Stimulated activated CD4-positive, alpha-beta T cell treated with anti-CD3 and anti-CD28 coated beads, TNF-alpha, amount 100 ng/mL, for 1 hour (primary cell): ENCODE measurements at regions not wholly inside any gene's neighbourhood (a gene's known extent, or its start where the extent isn't known, plus 50 kb on each side); places are given as distances from the start of the nearest gene placed in this dataset.
"Not testable (repeated sequence)": the region's sequence is repeated elsewhere in the genome, so short reads cannot be mapped to it uniquely, and the experiment has no call there.

Source experiments
- DNase-seq, 3 donors: peaks; one replicate each; pipeline ENCODE4 v3.0.0-alpha.2; 2020; ENCODE audit warnings: low read depth in 3 of 3, low spot score in 1 of 3

- no peak for DNase-seq
Observed at GRCh38 chr11:10973416-10973815, 115.6 kb upstream of the ZBED5 start.

DNA sequence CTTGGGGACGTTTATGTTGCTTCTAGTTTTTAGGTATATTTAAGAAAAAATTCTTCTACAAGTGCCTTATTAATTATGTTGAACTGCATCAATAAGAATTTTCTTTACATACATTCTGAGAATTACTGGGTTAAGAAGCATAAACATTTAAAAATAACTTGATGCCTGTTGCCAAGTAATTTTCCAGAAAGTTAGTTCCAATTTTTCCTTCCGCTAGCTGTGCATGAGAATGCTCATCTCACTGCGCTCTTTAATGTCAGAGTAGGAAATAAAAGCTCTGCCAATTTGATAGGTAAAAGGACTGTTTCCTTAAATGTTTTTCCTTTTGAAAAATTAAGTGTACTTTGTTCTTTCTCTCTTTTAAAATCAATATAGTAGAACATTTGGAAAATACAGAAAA, 113.1 kb upstream of the ZBED5 start:
- DNase-seq, result no peak

DNA sequence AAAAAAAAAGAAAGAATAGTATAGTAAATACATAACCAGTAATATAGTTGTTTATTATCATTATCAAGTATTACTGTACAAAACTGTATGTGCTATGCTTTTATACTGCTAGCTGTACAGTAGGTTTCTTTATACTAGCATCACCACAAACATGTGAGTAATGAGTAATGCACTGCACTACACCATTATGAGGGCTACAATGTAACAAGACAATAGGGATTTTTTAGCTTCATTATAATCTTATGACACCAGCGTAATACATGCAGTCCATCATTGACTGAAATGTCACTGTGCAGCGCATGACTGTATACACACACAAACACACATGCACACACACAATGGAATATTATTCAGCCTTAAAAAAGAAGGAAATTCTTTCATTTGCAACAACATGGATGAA, 111.5 kb upstream of the ZBED5 start:
- DNase-seq, result no peak

DNA sequence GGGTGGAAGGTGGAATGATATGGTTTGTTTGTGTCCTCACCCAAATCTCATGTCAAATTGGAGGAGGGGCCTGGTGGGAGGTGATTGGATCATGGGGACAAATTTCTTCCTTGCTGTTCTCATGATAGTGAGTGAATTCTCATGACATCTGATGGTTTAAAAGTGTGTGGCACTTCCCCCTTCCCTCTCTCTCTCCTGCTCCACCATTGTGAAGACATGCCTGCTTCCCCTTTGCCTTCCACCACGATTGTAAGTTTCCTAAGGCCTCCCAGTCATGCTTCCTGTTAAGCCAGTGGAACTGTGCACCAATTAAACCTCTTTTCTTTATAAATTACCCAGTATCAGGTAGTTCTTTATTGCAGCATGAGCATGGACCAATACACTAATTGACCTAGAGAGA, 99.0 kb upstream of the ZBED5 start:
- DNase-seq, result not testable (repeated sequence)

DNA sequence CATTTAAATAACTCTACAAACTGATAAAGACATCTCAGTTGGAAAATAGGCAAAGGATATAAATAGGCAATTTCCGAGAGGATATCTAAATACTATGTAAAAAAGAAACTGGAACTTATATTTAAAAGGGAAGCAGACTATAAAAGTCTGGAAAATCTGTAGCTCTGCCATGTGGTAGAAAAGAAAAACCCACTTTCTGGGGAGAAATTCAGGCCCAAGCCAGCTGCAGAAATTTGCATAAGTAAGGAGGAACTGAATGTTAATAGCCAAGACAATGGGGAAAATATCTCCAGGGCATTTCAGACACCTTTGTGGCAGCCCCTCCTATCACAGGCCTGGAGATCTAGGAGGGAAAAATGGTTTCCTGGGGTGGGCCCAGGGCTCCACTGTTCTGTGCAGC, 97.8 kb upstream of the ZBED5 start:
- DNase-seq, result no peak

DNA sequence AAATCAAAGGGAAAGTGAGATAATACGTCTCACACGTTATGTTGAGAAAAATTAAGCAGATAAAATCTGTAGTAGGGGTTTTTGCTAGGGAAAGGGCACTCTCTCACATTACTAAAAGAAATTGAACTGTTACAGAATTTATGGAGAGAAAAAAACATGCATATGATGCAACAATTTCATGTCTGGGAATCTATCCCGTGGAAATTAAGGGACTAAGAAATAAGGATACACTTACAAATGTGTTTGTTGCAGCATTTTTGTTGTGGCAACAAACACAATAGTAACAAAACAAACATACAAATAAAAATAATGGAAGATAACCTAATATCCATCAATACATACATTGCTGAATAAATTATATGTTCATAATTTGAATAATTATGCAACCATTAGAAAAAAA, 96.3 kb upstream of the ZBED5 start:
- no peak for DNase-seq

- no peak for DNase-seq
Observed at GRCh38 chr11:10952872-10953271, 95.0 kb upstream of the ZBED5 start.

DNA sequence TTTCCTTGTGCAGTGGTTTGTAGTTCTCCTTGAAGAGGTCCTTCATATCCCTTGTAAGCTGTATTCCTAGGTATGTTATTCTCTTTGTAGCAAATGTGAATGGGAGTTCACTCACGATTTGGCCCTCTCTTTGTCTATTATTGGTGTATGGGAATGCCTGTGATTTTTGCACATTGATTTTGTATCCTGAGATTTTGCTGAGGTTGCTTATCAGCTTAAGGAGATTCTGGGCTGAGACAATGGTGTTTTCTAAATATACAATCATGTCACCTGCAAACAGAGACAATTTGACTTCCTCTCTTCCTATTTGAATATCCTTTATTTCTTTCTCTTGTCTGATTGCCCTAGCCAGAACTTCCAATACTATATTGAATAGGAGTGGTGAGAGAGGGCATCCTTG, 90.1 kb upstream of the ZBED5 start:
- DNase-seq, result not testable (repeated sequence)

GRCh38 chr11:10946072-10946471, 88.2 kb upstream of the ZBED5 start:
- no peak for DNase-seq

GRCh38 chr11:10945196-10945595, 87.3 kb upstream of the ZBED5 start:
- DNase-seq, result no peak

GRCh38 chr11:10943968-10944367, 86.1 kb upstream of the ZBED5 start:
- no peak for DNase-seq

DNA sequence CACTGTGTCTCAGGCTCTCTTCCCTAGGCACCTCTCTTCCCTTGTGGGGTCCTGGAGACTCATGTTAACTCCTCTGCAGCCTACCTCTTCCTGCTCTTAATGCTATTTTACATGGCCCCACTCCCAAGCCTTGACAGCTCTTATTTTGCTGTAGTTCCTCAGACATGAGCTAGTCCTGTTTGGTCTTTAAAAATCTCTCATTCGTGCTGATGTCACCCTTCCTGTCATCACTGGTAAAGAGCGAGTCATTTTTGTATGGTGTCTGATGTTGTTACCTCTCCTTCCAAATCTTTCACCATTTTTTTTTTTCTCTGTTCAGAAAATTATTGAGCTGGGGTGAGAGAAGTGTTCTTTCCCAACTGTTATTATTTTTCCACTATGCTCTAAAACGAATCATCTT, 84.8 kb upstream of the ZBED5 start:
- no peak for DNase-seq

DNA sequence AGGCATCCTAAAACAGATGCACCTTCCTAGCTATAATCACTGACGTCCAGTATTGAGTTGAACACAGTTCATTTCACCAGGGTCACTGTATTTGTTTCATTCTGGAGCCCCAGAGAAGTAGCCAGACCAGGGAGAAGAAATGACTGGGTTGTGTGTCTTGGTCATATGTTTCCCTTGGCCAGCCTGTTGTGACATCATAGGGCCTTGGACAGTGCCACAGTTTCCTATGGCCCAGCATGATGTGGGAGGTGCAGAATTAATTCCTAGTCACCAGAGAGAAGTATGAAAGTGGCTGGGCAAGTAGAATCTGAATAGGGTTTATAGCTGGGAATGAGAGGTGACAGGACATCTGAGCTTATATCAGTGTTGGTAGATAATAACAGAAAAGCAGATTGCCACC, 84.0 kb upstream of the ZBED5 start:
- DNase-seq, result no peak

DNA sequence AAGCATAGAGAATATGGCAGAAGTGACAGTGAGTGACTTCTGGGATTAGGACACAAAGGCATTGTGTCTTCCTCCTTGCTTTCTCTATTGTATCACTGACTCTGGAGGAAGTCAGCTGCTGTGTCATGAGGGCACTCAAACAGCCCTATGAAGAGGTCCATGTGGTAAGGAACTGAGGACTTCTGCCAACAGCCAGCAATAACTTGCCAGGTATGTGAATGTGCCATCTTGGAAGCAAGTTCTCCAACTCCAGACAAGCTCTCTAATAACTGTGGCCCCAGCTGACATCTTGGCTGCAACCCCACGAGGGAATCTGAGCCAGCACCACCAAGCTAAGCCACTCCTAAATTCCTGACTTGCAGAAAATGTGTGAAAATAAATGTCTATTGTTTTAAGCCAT, 83.6 kb upstream of the ZBED5 start:
- DNase-seq, result no peak

DNA sequence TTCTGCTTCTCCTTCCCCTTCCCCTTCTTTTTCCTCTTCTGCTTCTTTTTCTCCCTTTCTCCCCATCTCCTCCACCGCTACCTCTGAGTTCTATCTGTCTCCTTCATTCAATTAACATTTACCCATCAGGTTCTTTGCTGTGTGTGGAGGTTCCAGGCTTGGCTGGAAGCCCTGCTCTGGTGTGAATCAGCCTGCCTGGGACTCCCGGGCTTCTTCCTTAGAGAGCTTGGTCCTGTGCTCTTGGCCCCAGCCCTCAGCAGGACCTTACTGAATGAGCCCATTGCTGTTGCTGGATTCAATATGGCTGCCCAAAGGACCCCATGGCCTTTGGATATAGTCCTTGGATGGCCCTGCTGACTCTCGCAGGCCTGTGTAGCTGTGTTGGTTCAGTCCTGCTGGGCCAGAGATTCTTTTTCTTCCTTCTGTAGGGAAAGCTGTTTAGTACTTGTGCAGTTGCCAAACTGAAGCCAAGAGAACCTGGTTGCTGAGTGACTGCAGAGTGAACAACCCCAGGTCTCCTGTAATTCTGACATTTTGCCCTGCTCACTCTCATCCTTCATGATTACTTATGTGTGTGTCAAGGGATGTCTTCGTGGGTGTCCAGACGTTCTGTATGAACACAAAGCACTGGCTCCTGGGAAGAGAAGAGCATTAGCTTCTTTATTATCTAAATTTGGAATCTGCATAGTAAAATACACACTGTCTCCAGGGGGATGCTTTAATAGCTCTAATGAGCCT, 81.0 kb upstream of the ZBED5 start:
- no peak for DNase-seq

- no peak for DNase-seq
Observed at GRCh38 chr11:10938231-10938630, 80.4 kb upstream of the ZBED5 start.

DNA sequence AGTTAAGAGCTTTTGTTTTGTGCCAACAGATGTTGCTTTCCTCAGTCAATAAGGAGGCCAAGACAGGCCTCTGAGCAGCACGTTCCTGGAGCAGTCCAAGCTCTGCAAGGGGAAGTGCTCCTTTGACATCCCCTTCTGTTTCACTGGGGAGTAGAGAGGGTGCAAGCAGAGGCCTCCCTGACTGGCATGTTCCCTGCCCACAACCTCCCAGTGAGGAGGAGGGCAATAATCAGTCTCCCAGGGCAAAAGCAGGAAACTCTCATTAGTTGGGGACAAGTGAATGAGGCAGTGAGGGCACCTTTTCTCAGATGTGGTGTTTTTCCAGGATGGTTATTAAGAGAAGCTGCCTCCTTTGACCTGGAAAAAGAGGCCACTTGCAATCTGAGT, 79.5 kb upstream of the ZBED5 start:
- DNase-seq, result no peak

DNA sequence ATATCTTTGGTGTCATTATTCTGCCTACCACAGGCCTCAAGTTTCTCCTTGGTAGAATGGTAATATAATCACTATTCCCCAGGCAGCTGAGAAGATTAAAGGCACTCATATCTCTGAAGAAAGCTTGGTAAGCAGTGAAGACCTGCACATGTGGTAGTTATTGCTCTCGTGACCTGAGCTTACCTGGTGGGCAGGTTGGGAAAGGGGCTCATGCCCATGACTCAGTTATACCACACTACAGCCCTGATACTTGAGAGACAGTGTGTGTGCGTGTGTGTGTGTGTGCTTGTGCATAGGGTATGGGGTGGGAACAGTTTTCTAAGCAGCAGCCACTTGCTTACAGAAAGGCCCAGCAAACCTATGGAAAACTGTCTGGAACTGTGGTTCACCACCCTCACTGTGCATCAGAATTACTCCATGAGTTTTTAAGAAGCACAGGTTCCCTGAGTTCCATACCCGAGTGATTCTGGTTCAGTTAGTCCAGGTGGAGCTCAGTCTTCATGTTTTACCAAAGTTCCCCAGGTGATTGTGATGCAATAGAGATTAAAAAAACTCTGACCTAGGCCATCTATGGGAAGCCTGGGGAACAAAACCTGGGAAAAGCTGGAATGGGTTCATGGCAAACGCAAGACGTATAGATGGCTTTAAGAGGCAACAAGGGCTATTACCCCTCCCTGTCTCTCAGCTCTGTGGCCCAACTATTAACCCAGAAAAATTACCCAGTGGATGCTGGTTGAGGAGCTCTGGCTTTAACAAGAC, 79.0 kb upstream of the ZBED5 start:
- DNase-seq, result no peak

GRCh38 chr11:10935015-10935559, 77.2 kb upstream of the ZBED5 start:
- no peak for DNase-seq

DNA sequence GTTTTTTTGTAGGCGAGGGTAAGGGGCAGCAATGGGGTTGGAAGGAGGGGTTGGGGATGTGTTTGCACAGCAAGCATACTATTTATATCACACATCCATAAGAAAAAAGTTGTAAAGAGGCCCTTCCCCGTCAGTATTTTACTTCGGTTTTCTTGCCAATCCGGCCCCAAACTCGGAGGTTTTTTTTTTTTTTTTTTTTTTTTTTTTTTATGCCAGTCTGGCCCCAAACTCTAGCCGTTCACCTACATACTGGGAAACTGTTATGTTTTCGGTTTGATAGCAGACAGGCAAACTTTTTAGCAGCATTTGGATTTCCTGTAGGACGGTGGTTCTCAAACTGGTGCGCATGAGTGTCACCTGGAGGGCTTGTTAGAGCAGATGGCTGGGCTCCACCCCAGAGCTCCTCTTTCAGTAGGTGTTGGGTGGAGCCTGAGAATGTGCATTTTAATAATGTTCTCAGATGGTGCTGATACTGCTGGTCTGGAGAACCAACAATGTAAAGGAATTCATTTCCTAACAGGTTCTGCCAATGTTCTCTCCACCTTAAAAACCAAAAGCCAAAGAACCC, 76.5 kb upstream of the ZBED5 start:
- no peak for DNase-seq

- DNase-seq, result peak; percentile 46 to 74 (median 58)
Observed at GRCh38 chr11:10933455-10934292, 75.8 kb upstream of the ZBED5 start.
